CD4-positive, CD25-positive, alpha-beta regulatory T cell (primary cell): ENCODE measurements at regions not wholly inside any gene's neighbourhood (a gene's known extent, or its start where the extent isn't known, plus 50 kb on each side); places are given as distances from the start of the nearest gene placed in this dataset.

Experiments used
- ATAC-seq, 2 donors: fragments of 150-1000 bp; cut with Tn5 transposase; one replicate each; pipeline ENCODE4 v1.10.0; 2021; ENCODE audit warnings: low read depth in 2 of 2, moderate number of reproducible peaks in 2 of 2, moderate library complexity in 1 of 2
- DNase-seq, 3 donors: peaks; one replicate each; pipeline versions ENCODE4 v3.0.0 to v3.0.0-alpha.2; 2012 to 2022; ENCODE audit warnings: mixed read lengths in 1 of 3
- H3K27ac ChIP-seq: one replicate; pipeline ENCODE4 v1.7.0; 2013; ENCODE audit warnings: mild to moderate bottlenecking, low read length; ENCODE audit not compliant: insufficient read depth, poor library complexity, severe bottlenecking
- H3K27me3 ChIP-seq: one replicate; pipeline ENCODE4 v1.7.0; 2013; ENCODE audit warnings: low read length; ENCODE audit not compliant: control insufficient read depth, insufficient read depth
- H3K36me3 ChIP-seq: one replicate; pipeline ENCODE4 v1.7.0; 2013; ENCODE audit warnings: mild to moderate bottlenecking, low read length, moderate library complexity; ENCODE audit not compliant: control insufficient read depth, insufficient read depth
- H3K4me1 ChIP-seq: 2 replicates; pipeline ENCODE4 v1.7.0; 2013; ENCODE audit warnings: mild to moderate bottlenecking, low read length; ENCODE audit not compliant: insufficient read depth, control insufficient read depth, poor library complexity, severe bottlenecking
- H3K4me3 ChIP-seq: one replicate; pipeline ENCODE4 v1.7.0; 2013; ENCODE audit warnings: low read depth, mild to moderate bottlenecking, low read length, moderate library complexity
- H3K9me3 ChIP-seq, 2 experiments: 1 replicate in 1 of 2; 2 replicates in 1 of 2; pipeline ENCODE4 v1.7.0; 2013; ENCODE audit warnings: low read length in 2 of 2, mild to moderate bottlenecking in 1 of 2, moderate library complexity in 1 of 2; ENCODE audit not compliant: control insufficient read depth in 2 of 2
- H3K27ac Mint-ChIP-seq, 3 donors: one replicate each; pipeline ENCODE4 v1.8.0; 2020 to 2022; ENCODE audit warnings: mild to moderate bottlenecking in 3 of 3, mixed read lengths in 3 of 3, moderate library complexity in 2 of 3
- H3K27me3 Mint-ChIP-seq: one replicate; pipeline ENCODE4 v1.8.0; 2022; ENCODE audit warnings: mild to moderate bottlenecking, mixed read lengths
- H3K36me3 Mint-ChIP-seq: one replicate; pipeline ENCODE4 v1.8.0; 2020; ENCODE audit warnings: mixed read lengths
- H3K4me1 Mint-ChIP-seq, 4 donors: one replicate each; pipeline ENCODE4 v1.8.0; 2020 to 2022; ENCODE audit warnings: mixed read lengths in 4 of 4, mild to moderate bottlenecking in 1 of 4
- H3K4me3 Mint-ChIP-seq, 4 donors: one replicate each; pipeline ENCODE4 v1.8.0; 2020 to 2022; ENCODE audit warnings: mild to moderate bottlenecking in 4 of 4, mixed read lengths in 4 of 4, moderate library complexity in 3 of 4
- H3K9me3 Mint-ChIP-seq, 7 donors: one replicate each; pipeline ENCODE4 v1.8.0; 2020 to 2022; ENCODE audit warnings: mixed read lengths in 7 of 7, mild to moderate bottlenecking in 3 of 7, moderate library complexity in 2 of 7

- Histone ChIP-seq H3K27me3 (no peaks in the 10 kb centered on the region), H3K27ac (no peak overlapping the region), H3K36me3 (no peaks in the 10 kb centered on the region), H3K4me1 (no peaks in the 10 kb centered on the region), H3K9me3 (no peaks in the 10 kb centered on the region), H3K4me3 (no peak overlapping the region)
- ATAC-seq = no peak
- Mint-ChIP-seq H3K9me3 (no peaks in the 10 kb centered on the region), H3K4me3 (no peak overlapping the region), H3K27me3 (peaks cover 12% of the 10 kb centered on the region), H3K27ac (no peak overlapping the region), H3K4me1 (peaks cover 0 to 4% (median 0%) of the 10 kb centered on the region in 4 donors), H3K36me3 (no peaks in the 10 kb centered on the region)
- no peak for DNase-seq
Observed at GRCh38 chr2:120554625-120555032, 181.0 kb upstream of the GLI2 start.

DNA sequence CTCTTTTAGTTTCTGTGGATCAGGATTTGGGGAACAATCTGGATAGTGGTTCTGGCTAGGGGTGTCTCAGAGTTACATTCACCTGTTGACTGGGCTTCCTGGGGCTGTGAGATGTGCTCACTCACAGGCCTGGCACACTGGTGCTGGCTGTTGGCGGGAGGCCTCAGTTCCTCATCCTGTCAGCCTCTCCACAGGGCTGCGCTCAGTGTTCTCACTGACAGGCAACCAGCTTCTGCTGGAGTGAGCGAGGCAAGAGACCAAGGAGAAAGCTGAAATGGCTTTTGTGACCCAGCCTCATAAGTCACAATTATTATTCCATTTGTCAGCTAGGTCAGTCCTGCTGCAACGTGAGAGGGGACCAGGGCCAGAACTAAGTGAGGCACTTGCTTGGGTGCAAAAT is 180.6 kb upstream of the GLI2 start:
- Mint-ChIP-seq H3K36me3 (no peaks in the 10 kb centered on the region), H3K27me3 (peaks cover 8% of the 10 kb centered on the region), H3K27ac (no peak overlapping the region), H3K4me1 (peaks cover 0 to 4% (median 0%) of the 10 kb centered on the region in 4 donors), H3K9me3 (no peaks in the 10 kb centered on the region), H3K4me3 (no peak overlapping the region)
- no peak for DNase-seq
- H3K36me3 ChIP-seq = no peaks in the 10 kb centered on the region
- no peak for ATAC-seq
- no peak overlapping the region for H3K4me3 ChIP-seq
- no peaks in the 10 kb centered on the region for H3K9me3 ChIP-seq
- no peak overlapping the region for H3K27ac ChIP-seq
- H3K4me1 ChIP-seq = no peaks in the 10 kb centered on the region
- H3K27me3 ChIP-seq = no peaks in the 10 kb centered on the region

- peaks cover 0 to 4% (median 0%) of the 10 kb centered on the region in 4 donors for H3K4me1 Mint-ChIP-seq
Observed at GRCh38 chr2:120556911-120557310, 178.8 kb upstream of the GLI2 start.

GRCh38 chr2:120558847-120559246 is 176.8 kb upstream of the GLI2 start:
- Histone ChIP-seq H3K27ac (no peak overlapping the region), H3K9me3 (no peaks in the 10 kb centered on the region), H3K27me3 (no peaks in the 10 kb centered on the region), H3K36me3 (no peaks in the 10 kb centered on the region), H3K4me3 (no peak overlapping the region), H3K4me1 (no peaks in the 10 kb centered on the region)
- no peak overlapping the region for H3K4me3 Mint-ChIP-seq
- peaks cover 0 to 4% (median 0%) of the 10 kb centered on the region in 4 donors for H3K4me1 Mint-ChIP-seq
- no peaks in the 10 kb centered on the region for H3K9me3 Mint-ChIP-seq
- ATAC-seq (no peak), DNase-seq (no peak)
- peaks cover 8% of the 10 kb centered on the region for H3K27me3 Mint-ChIP-seq
- no peak overlapping the region for H3K27ac Mint-ChIP-seq
- H3K36me3 Mint-ChIP-seq = no peaks in the 10 kb centered on the region

More at GRCh38 chr2:120556911-120557310, 178.8 kb upstream of the GLI2 start:
- Histone ChIP-seq H3K27me3 (no peaks in the 10 kb centered on the region), H3K36me3 (no peaks in the 10 kb centered on the region), H3K27ac (no peak overlapping the region), H3K4me3 (no peak overlapping the region), H3K9me3 (no peaks in the 10 kb centered on the region), H3K4me1 (no peaks in the 10 kb centered on the region)
- ATAC-seq (no peak), DNase-seq (peak in 1 of 3 donors; percentile 3)
- no peak overlapping the region for H3K4me3 Mint-ChIP-seq
- no peaks in the 10 kb centered on the region for H3K36me3 Mint-ChIP-seq
- H3K27me3 Mint-ChIP-seq = peaks cover 8% of the 10 kb centered on the region
- H3K9me3 Mint-ChIP-seq = no peaks in the 10 kb centered on the region
- H3K27ac Mint-ChIP-seq = no peak overlapping the region

DNA sequence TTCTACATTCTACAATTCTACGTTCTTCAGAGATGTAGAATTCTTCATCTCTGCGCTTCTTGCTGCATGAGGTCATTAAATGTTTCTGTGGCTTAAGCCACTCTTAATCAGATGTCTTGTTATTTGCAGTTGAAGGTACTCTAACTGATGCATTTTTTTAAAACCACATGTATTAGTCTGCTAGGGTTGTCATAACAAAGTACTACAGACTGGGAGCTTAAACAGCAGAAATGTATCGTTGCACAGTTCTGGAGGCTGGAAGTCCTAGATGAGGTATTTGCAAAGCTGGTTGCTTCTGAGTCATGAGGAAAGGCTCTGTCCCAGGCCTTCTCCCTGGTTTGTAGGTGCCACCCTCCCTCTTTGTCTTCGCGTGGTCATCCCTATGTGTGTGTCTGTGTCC is 176.3 kb upstream of the GLI2 start:
- Histone ChIP-seq H3K9me3 (no peaks in the 10 kb centered on the region), H3K36me3 (no peaks in the 10 kb centered on the region), H3K27me3 (no peaks in the 10 kb centered on the region), H3K4me1 (no peaks in the 10 kb centered on the region), H3K4me3 (no peak overlapping the region), H3K27ac (no peak overlapping the region)
- DNase-seq = no peak
- Mint-ChIP-seq H3K4me1 (peaks cover 0 to 4% (median 0%) of the 10 kb centered on the region in 4 donors), H3K9me3 (no peaks in the 10 kb centered on the region), H3K4me3 (no peak overlapping the region), H3K36me3 (no peaks in the 10 kb centered on the region), H3K27ac (no peak overlapping the region), H3K27me3 (peaks cover 8% of the 10 kb centered on the region)
- ATAC-seq = no peak

DNA sequence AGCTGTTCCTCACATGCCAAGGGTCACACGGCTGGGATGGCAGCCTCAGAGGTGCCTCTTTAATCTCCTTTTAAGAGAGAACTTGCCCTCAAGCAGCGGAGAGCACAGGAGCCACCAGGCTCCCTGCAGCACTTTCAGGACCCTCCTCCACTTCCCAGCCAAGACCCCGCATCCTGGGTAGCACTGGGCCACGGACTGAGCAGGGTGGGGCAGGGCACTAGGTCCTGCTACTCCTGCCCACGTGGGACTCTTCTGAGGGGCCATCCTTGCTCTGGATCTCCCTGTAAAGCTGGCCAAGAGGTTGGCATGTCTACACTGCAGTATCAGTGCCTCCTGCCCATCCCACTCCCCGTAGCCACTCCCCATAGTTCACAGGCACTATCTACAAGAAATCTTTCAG is 175.3 kb upstream of the GLI2 start:
- Histone ChIP-seq H3K36me3 (no peaks in the 10 kb centered on the region), H3K9me3 (no peaks in the 10 kb centered on the region), H3K4me3 (no peak overlapping the region), H3K27ac (no peak overlapping the region), H3K4me1 (no peaks in the 10 kb centered on the region), H3K27me3 (no peaks in the 10 kb centered on the region)
- H3K36me3 Mint-ChIP-seq = no peaks in the 10 kb centered on the region
- peaks cover 0 to 4% (median 0%) of the 10 kb centered on the region in 4 donors for H3K4me1 Mint-ChIP-seq
- peaks cover 8% of the 10 kb centered on the region for H3K27me3 Mint-ChIP-seq
- H3K27ac Mint-ChIP-seq = no peak overlapping the region
- no peak for DNase-seq
- no peaks in the 10 kb centered on the region for H3K9me3 Mint-ChIP-seq
- no peak overlapping the region for H3K4me3 Mint-ChIP-seq
- no peak for ATAC-seq

DNA sequence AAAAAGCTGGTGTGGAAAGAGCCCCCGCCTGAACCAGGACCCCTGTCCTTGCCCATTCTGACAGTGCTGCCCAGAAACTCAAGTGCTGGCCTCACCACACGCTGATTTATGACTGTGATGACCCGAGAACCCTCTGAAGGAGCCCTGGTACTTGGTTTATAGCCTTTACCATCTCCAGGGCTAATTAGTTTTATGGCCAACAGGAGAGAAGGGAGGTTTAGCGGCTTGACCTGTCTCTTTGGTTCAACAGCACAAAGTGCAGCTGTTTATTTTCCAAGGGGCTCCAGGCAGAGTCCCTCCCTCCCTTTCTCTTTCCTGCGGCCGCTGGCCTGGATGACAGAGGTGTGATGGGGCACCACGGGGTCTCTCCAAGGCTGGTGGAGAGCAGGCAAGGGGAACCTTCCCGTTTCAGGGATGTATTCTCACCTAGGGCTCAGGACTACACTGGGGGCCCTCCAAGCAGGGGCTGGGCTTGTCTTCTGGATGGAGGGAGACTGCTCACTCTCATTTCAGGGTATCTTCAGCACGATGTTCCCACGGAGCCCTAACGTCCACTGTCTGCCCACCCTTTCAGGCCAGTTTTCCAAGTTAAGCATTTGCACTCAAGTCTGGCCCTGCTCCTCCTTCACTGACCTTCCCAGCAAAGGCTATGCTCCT is 174.2 kb upstream of the GLI2 start:
- H3K36me3 ChIP-seq = no peaks in the 10 kb centered on the region
- H3K27me3 ChIP-seq = no peaks in the 10 kb centered on the region
- Mint-ChIP-seq H3K27ac (no peak overlapping the region), H3K36me3 (no peaks in the 10 kb centered on the region), H3K9me3 (no peaks in the 10 kb centered on the region), H3K4me1 (peaks cover 0 to 4% (median 0%) of the 10 kb centered on the region in 4 donors), H3K4me3 (no peak overlapping the region), H3K27me3 (peaks cover 4% of the 10 kb centered on the region)
- no peaks in the 10 kb centered on the region for H3K9me3 ChIP-seq
- no peaks in the 10 kb centered on the region for H3K4me1 ChIP-seq
- no peak overlapping the region for H3K4me3 ChIP-seq
- ATAC-seq = no peak
- no peak overlapping the region for H3K27ac ChIP-seq
- DNase-seq = no peak

- Mint-ChIP-seq H3K9me3 (no peaks in the 10 kb centered on the region), H3K4me1 (peaks cover 0 to 4% (median 0%) of the 10 kb centered on the region in 4 donors), H3K36me3 (no peaks in the 10 kb centered on the region), H3K27ac (no peak overlapping the region), H3K27me3 (peaks cover 4% of the 10 kb centered on the region), H3K4me3 (no peak overlapping the region)
- Histone ChIP-seq H3K27me3 (no peaks in the 10 kb centered on the region), H3K36me3 (no peaks in the 10 kb centered on the region), H3K4me3 (no peak overlapping the region), H3K9me3 (no peaks in the 10 kb centered on the region), H3K27ac (no peak overlapping the region), H3K4me1 (no peaks in the 10 kb centered on the region)
- no peak for DNase-seq
- no peak for ATAC-seq
Observed at GRCh38 chr2:120562218-120563005, 173.3 kb upstream of the GLI2 start.
